ENCODE measurements at regions not wholly inside any gene's neighbourhood (a gene's known extent, or its start where the extent isn't known, plus 50 kb on each side); places are given as distances from the start of the nearest gene placed in this dataset.
A peak's percentile ranks its signal among the peaks of the same experiment; 100 is the strongest.
"Not testable (repeated sequence)": the region's sequence is repeated elsewhere in the genome, so short reads cannot be mapped to it uniquely, and the experiment has no call there.

- ATAC-seq (replicated peaks in 6 of 8): peak in 3 of 8 experiments; percentile 56 to 83 (median 70)
- Histone ChIP-seq H3K4me3 (no peak overlapping the region), H3K27ac (no peak overlapping the region), H3K4me1 (replicated peaks in 1 of 2) (peaks cover 4 to 20% of the 10 kb centered on the region in 2 donors)
- in situ Hi-C loops (cut with MboI; ENCODE audit: low pct_unique_long_range_greater_than_20kb in 2 of 9, low sequenced_read_pairs in 9 of 9, unreplicated experiment in 9 of 9): no loop called here
- 58 to 100% (median 77%) methylated on average over 1 to 3 of the region's 3 CpGs; no CpG with 5 or more reads in 2 of the 10 experiments for WGBS, 10 experiments
Observed at GRCh38 chr4:111404673-111405072, 740.6 kb upstream of the FAM241A start.

GRCh38 chr4:111405989-111406388 is 739.3 kb upstream of the FAM241A start:
- ATAC-seq (replicated peaks in 6 of 8): peak in 1 of 8 experiments; percentile 62
- 7 to 100% (median 78%) methylated on average over 2 to 5 of the region's 5 CpGs for WGBS, 10 experiments
- peaks cover 0 to 9% of the 10 kb centered on the region in 2 donors for H3K4me1 ChIP-seq (replicated peaks in 1 of 2)
- H3K27ac ChIP-seq: no peak overlapping the region
- no peak overlapping the region for H3K4me3 ChIP-seq
- in situ Hi-C loops (cut with MboI; ENCODE audit: low pct_unique_long_range_greater_than_20kb in 2 of 9, low sequenced_read_pairs in 9 of 9, unreplicated experiment in 9 of 9): no loop called here

- no peaks in the 10 kb centered on the region for H3K4me1 ChIP-seq (replicated peaks in 1 of 2)
- no peak for ATAC-seq (replicated peaks in 6 of 8)
- no peak overlapping the region for H3K4me3 ChIP-seq
- in situ Hi-C loops (cut with MboI; ENCODE audit: low pct_unique_long_range_greater_than_20kb in 2 of 9, low sequenced_read_pairs in 9 of 9, unreplicated experiment in 9 of 9): no loop called here
- H3K27ac ChIP-seq: no peak overlapping the region
Observed at GRCh38 chr4:111410571-111410970, 734.7 kb upstream of the FAM241A start.

GRCh38 chr4:111417521-111417920 is 727.7 kb upstream of the FAM241A start:
- H3K4me1 ChIP-seq (replicated peaks in 1 of 2): no peaks in the 10 kb centered on the region
- in situ Hi-C loops (cut with MboI; ENCODE audit: low pct_unique_long_range_greater_than_20kb in 2 of 9, low sequenced_read_pairs in 9 of 9, unreplicated experiment in 9 of 9): no loop called here
- no peak overlapping the region for H3K27ac ChIP-seq
- H3K4me3 ChIP-seq: no peak overlapping the region
- ATAC-seq (replicated peaks in 6 of 8): no peak

GRCh38 chr4:111433441-111433840 is 711.8 kb upstream of the FAM241A start:
- H3K4me3 ChIP-seq: no peak overlapping the region
- no peaks in the 10 kb centered on the region for H3K4me1 ChIP-seq (replicated peaks in 1 of 2)
- peak in 3 of 8 experiments; percentile 36 to 42 (median 39) for ATAC-seq (replicated peaks in 6 of 8)
- WGBS, 10 experiments: 0 to 100% (median 57%) methylated on average over 1 to 2 of the region's 2 CpGs; no CpG with 5 or more reads in 1 of the 10 experiments
- no peak overlapping the region for H3K27ac ChIP-seq
- in situ Hi-C loops (cut with MboI; ENCODE audit: low pct_unique_long_range_greater_than_20kb in 2 of 9, low sequenced_read_pairs in 9 of 9, unreplicated experiment in 9 of 9): no loop called here

GRCh38 chr4:111434586-111434985 is 710.7 kb upstream of the FAM241A start:
- Histone ChIP-seq H3K4me3 (no peak overlapping the region), H3K27ac (no peak overlapping the region), H3K4me1 (replicated peaks in 1 of 2) (no peaks in the 10 kb centered on the region)
- WGBS, 10 experiments: 12 to 85% (median 71%) methylated on average over 3 to 7 of the region's 7 CpGs; no CpG with 5 or more reads in 1 of the 10 experiments
- ATAC-seq (replicated peaks in 6 of 8): no peak
- in situ Hi-C loops (cut with MboI; ENCODE audit: low pct_unique_long_range_greater_than_20kb in 2 of 9, low sequenced_read_pairs in 9 of 9, unreplicated experiment in 9 of 9): no loop called here

GRCh38 chr4:111435986-111436744 is 709.1 kb upstream of the FAM241A start:
- in situ Hi-C loops (cut with MboI; ENCODE audit: low pct_unique_long_range_greater_than_20kb in 2 of 9, low sequenced_read_pairs in 9 of 9, unreplicated experiment in 9 of 9): no loop called here
- ATAC-seq (replicated peaks in 6 of 8): no peak
- 27 to 100% (median 71%) methylated on average over 1 to 2 of the region's 2 CpGs; no CpG with 5 or more reads in 1 of the 10 experiments for WGBS, 10 experiments
- no peak overlapping the region for H3K27ac ChIP-seq
- H3K4me3 ChIP-seq: no peak overlapping the region
- no peaks in the 10 kb centered on the region for H3K4me1 ChIP-seq (replicated peaks in 1 of 2)

GRCh38 chr4:111441687-111442086 is 703.6 kb upstream of the FAM241A start:
- WGBS, 10 experiments: 0 to 88% (median 60%) methylated on average over 1 to 2 of the region's 2 CpGs
- no peaks in the 10 kb centered on the region for H3K4me1 ChIP-seq (replicated peaks in 1 of 2)
- H3K4me3 ChIP-seq: no peak overlapping the region
- in situ Hi-C loops (cut with MboI; ENCODE audit: low pct_unique_long_range_greater_than_20kb in 2 of 9, low sequenced_read_pairs in 9 of 9, unreplicated experiment in 9 of 9): no loop called here
- H3K27ac ChIP-seq: no peak overlapping the region
- peak in 3 of 8 experiments; percentile 18 to 78 (median 65) for ATAC-seq (replicated peaks in 6 of 8)

GRCh38 chr4:111444836-111445235 is 700.4 kb upstream of the FAM241A start:
- 40 to 94% (median 80%) methylated on average over 1 to 2 of the region's 3 CpGs; no CpG with 5 or more reads in 5 of the 10 experiments for WGBS, 10 experiments
- in situ Hi-C loops (cut with MboI; ENCODE audit: low pct_unique_long_range_greater_than_20kb in 2 of 9, low sequenced_read_pairs in 9 of 9, unreplicated experiment in 9 of 9); H3K4me1 ChIP-seq (replicated peaks in 1 of 2); H3K4me3 ChIP-seq; ATAC-seq (replicated peaks in 6 of 8); H3K27ac ChIP-seq: not testable (repeated sequence)

GRCh38 chr4:111449657-111450056 is 695.6 kb upstream of the FAM241A start:
- ATAC-seq (replicated peaks in 6 of 8): peak in 2 of 8 experiments; percentile 33 to 50
- 14 to 100% (median 88%) methylated on average over 1 of the region's 1 CpG; no CpG with 5 or more reads in 5 of the 10 experiments for WGBS, 10 experiments
- no peak overlapping the region for H3K27ac ChIP-seq
- H3K4me1 ChIP-seq (replicated peaks in 1 of 2): peaks cover 0 to 15% of the 10 kb centered on the region in 2 donors
- in situ Hi-C loops (cut with MboI; ENCODE audit: low pct_unique_long_range_greater_than_20kb in 2 of 9, low sequenced_read_pairs in 9 of 9, unreplicated experiment in 9 of 9): no loop called here
- no peak overlapping the region for H3K4me3 ChIP-seq

GRCh38 chr4:111450867-111451266 is 694.4 kb upstream of the FAM241A start:
- in situ Hi-C loops (cut with MboI; ENCODE audit: low pct_unique_long_range_greater_than_20kb in 2 of 9, low sequenced_read_pairs in 9 of 9, unreplicated experiment in 9 of 9): no loop called here

GRCh38 chr4:111453216-111453615 is 692.0 kb upstream of the FAM241A start:
- H3K4me1 ChIP-seq (replicated peaks in 1 of 2): peaks cover 0 to 15% of the 10 kb centered on the region in 2 donors
- no peak for ATAC-seq (replicated peaks in 6 of 8)
- H3K4me3 ChIP-seq: no peak overlapping the region
- H3K27ac ChIP-seq: no peak overlapping the region
- in situ Hi-C loops (cut with MboI; ENCODE audit: low pct_unique_long_range_greater_than_20kb in 2 of 9, low sequenced_read_pairs in 9 of 9, unreplicated experiment in 9 of 9): no loop called here

More at GRCh38 chr4:111450867-111451266, 694.4 kb upstream of the FAM241A start:
- H3K4me1 ChIP-seq (replicated peaks in 1 of 2): peaks cover 0 to 15% of the 10 kb centered on the region in 2 donors
- no peak for ATAC-seq (replicated peaks in 6 of 8)
- H3K27ac ChIP-seq: no peak overlapping the region
- H3K4me3 ChIP-seq: no peak overlapping the region

GRCh38 chr4:111454961-111455360 is 690.3 kb upstream of the FAM241A start:
- no peak overlapping the region for H3K4me3 ChIP-seq
- H3K27ac ChIP-seq: no peak overlapping the region
- in situ Hi-C loops (cut with MboI; ENCODE audit: low pct_unique_long_range_greater_than_20kb in 2 of 9, low sequenced_read_pairs in 9 of 9, unreplicated experiment in 9 of 9): no loop called here
- 59 to 100% (median 72%) methylated on average over 1 to 4 of the region's 4 CpGs; no CpG with 5 or more reads in 3 of the 10 experiments for WGBS, 10 experiments
- no peak for ATAC-seq (replicated peaks in 6 of 8)
- peaks cover 0 to 15% of the 10 kb centered on the region in 2 donors for H3K4me1 ChIP-seq (replicated peaks in 1 of 2)

Data from motor neuron (in vitro differentiated cells).